HG03439 (cell line): ENCODE measurements at regions not wholly inside any gene's neighbourhood (a gene's known extent, or its start where the extent isn't known, plus 50 kb on each side); places are given as distances from the start of the nearest gene placed in this dataset.
"Not testable (repeated sequence)": the region's sequence is repeated elsewhere in the genome, so short reads cannot be mapped to it uniquely, and the experiment has no call there.

Source experiments
- ATAC-seq: cut with Tn5 transposase; IDR thresholded peaks from one replicate; pipeline ENCODE4 v1.9.1; 2021; ENCODE audit warnings: mild to moderate bottlenecking, moderate library complexity; ENCODE audit not compliant: unreplicated experiment

DNA sequence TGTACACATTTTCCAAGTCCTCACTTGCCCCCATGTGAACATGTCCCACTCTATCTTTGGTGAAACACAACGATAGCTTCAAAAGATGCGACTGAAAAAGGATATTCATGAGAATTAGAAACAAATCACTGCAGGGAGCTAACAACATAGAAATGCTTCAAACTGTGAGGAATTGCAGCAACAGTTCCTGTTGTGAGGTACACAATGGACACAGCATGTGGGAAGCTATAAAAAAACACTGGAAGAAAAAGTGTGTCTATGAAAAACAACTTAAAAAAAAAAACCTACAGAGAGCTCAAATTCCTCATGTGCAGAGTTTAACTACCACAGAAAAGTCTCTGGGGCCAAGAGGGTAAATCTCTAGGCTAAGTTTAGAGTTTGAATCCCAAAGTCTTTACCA, 51.6 kb upstream of the BLTP1 start:
- ATAC-seq: no peak

DNA sequence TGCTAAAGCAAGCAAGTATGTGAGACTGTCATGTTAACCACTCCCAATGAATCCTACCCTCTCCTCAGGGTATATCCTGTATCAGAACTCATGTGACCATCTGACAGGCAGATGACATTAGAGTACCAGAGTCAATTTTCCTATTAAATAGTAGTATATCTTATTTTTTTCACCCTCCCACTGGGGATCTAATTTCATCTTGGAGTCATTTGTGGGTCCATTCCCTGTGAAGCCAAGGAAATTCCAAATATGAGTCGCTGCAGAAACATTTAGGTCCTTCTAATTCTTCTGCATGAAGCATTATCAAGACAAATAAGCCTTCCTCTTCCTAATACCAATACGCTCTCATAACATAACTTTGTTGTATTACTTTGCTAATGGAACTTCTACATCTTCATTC, 52.2 kb upstream of the BLTP1 start:
- no peak for ATAC-seq

GRCh38 chr4:122091836-122092405, 60.2 kb upstream of the BLTP1 start:
- no peak for ATAC-seq

- ATAC-seq: no peak
Measured at GRCh38 chr4:122091397-122091796, 60.7 kb upstream of the BLTP1 start.

- no peak for ATAC-seq
Measured at GRCh38 chr4:122090989-122091388, 61.1 kb upstream of the BLTP1 start.

- no peak for ATAC-seq
Measured at GRCh38 chr4:122086338-122087065, 65.6 kb upstream of the BLTP1 start.

DNA sequence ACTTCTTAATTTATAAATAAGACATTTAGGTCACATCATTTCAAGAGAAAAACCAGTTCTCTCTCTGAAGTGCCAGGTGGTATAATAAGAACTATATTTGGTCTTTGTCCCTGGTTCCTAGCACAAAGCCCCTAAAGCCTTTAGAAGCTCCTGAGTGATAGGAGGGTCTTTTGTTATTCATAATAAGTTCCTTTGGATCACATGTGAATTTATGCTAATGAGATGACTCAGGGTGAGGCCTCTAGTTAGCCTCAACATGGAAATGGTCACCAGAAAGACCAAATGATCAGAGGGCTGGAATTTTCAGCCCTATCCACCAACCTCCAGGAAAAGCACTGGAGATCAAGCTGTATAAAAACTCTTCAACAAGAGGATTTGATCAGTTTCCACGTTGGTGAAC, 68.1 kb upstream of the BLTP1 start:
- no peak for ATAC-seq

DNA sequence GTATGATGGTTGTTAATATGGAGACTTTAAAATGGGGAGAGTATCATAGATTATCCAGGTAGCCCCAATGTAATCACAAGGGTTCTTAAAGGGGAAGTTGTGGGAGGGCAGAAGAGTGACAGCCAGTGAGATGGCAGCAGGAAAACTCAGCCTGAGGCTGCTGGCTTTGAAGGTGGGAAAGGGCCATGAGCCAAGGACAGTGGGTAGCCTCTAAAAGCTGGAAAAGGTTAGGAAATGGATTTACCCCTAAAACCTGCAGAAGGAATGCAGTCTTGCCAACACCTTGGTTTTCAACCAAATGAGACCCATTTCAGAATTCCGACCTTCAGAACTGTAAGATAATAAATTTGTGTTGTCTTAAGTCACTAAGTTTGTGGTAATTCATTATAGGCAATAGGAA, 68.8 kb upstream of the BLTP1 start:
- ATAC-seq: no peak

GRCh38 chr4:122082661-122083060, 69.5 kb upstream of the BLTP1 start:
- no peak for ATAC-seq

DNA sequence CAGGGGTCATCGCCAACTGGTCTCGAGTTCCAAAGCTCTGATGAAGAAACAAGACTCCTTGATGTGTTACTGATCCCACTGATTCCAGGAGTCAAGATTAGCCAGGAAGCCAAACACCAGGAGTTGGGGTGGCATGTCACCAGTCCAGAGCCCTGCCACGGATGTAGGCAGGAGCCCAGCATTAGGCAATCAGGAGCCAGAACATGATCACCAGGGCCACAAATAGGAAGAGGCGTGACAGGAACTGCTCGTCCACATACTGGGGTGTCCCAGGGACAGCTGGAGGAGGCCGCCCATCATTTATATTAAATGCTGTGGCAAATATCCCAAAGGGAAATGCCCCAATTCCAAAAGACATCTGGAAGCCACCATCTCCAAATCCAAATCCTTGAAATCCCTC, 74.5 kb upstream of the BLTP1 start:
- not testable (repeated sequence) for ATAC-seq

- not testable (repeated sequence) for ATAC-seq
Measured at GRCh38 chr4:122076835-122077234, 75.3 kb upstream of the BLTP1 start.

- no peak for ATAC-seq
Measured at GRCh38 chr4:122073615-122074014, 78.5 kb upstream of the BLTP1 start.

GRCh38 chr4:122065915-122066314, 86.2 kb upstream of the BLTP1 start:
- no peak for ATAC-seq

- no peak for ATAC-seq
Measured at GRCh38 chr4:122065149-122065548, 87.0 kb upstream of the BLTP1 start.

GRCh38 chr4:122053186-122053585, 98.9 kb upstream of the BLTP1 start:
- ATAC-seq: no peak

DNA sequence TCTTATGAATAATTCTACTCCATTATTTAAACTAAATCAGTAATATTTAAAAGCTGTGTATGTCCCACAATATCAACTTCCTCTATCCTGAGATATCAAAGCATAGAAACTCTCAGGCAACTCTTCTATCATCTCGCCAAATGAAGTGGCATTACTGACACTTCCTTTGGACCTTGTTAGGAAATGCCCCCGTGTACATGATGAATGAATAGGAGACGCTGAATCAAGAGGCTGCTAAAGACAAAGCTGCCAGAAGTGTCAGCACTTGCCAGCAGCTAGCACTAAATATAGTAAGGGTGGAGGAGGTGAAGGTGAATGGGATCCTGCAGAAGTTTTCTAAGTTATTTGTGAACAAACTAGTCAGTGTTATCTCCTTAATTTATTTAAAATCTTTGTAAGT, 99.5 kb upstream of the BLTP1 start:
- no peak for ATAC-seq

DNA sequence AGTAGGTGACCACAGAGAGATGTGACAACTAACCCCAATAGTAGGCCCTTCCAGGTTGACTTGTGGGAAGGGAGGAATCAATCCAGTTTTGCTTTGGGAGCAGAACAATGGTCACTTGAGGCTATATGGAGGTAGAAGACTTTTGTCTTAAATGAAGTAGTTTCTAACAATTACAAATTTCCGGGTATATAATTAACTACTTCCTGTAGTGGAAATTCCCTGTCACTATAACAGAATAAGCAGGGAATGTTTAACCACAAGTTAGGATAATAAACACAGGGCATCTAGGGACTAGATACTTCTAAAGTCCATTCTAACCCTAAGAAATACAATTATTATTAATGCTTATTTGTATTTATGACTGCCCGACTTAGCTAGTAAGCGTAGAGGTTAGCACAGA, 99.0 kb upstream of the TRPC3 start:
- ATAC-seq: no peak

- no peak for ATAC-seq
Measured at GRCh38 chr4:122047456-122048425, 95.9 kb upstream of the TRPC3 start.

GRCh38 chr4:122046255-122046654, 94.4 kb upstream of the TRPC3 start:
- no peak for ATAC-seq

GRCh38 chr4:122045533-122045932, 93.7 kb upstream of the TRPC3 start:
- ATAC-seq: no peak

DNA sequence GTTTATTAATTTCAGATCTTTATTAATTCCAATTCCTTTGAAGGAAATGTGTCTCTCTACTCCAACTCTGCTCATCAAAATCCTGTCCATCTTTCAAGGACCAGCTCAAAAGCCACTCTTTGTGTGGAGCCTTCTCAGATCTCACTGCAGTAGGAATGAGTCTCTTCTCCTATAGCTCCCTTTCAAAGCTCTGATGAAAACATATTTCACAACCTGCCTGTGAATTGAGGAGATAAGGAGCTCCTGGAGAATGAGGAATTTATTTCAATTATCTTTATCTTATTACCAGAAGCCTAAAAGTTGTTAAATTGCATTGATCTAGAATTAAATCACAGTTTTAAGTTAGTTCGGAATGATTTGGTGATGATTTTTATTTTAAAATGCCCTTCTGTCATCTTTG, 92.6 kb upstream of the TRPC3 start:
- no peak for ATAC-seq

DNA sequence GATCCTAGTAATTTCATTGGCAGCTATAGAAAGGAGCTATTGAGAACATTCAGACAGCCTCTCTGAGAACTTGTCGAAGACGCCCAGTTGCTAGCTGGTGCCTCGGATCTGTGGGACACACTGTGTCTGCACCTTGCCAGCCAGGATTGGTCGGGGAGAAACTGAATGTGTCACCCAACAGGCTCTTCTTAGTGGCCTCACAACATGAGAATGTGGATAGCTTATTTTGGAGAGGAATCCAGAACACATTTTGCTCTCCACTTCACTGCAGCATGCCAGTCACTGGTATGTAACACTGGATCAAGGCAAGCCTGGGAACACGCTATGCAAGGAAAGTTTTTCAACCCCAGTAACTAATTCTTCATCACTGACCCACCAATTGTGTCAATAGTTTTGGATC, 89.5 kb upstream of the TRPC3 start:
- ATAC-seq: no peak
